Gastrocnemius medialis (tissue), 4 donors: ENCODE measurements at regions not wholly inside any gene's neighbourhood (a gene's known extent, or its start where the extent isn't known, plus 50 kb on each side); places are given as distances from the start of the nearest gene placed in this dataset.

Experiments used
- ATAC-seq, 2 donors: fragments of 150-250 bp; one replicate each; pipeline ENCODE4 v1.9.1; 2016
- DNase-seq, 2 donors: peaks; one replicate each; pipeline ENCODE4 v3.0.0-alpha.2; 2019
- H3K27ac ChIP-seq, 4 donors: fragments of 200-600 bp; sonication (generic); 1 replicate in 1 of 4; 2 replicates in 3 of 4; pipeline ENCODE4 v1.5.1; 2016 to 2018; ENCODE audit warnings: mild to moderate bottlenecking in 2 of 4, moderate library complexity in 1 of 4
- H3K27me3 ChIP-seq, 3 donors: fragments of 200-600 bp; sonication (generic) in 2 of 3; 1 replicate in 1 of 3; 2 replicates in 2 of 3; pipeline versions ENCODE4 v1.5.1 to v1.6.0; 2016 to 2019; ENCODE audit warnings: mild to moderate bottlenecking in 1 of 3, moderate library complexity in 1 of 3
- H3K36me3 ChIP-seq, 2 donors: fragments of 200-600 bp; sonication (generic) in 1 of 2; one replicate each; pipeline ENCODE4 v1.5.1; 2017 to 2018
- H3K4me1 ChIP-seq, 2 donors: fragments of 200-600 bp; sonication (generic) in 1 of 2; one replicate each; pipeline ENCODE4 v1.5.1; 2016 to 2017; ENCODE audit warnings: mild to moderate bottlenecking in 2 of 2
- H3K4me3 ChIP-seq, 4 donors: fragments of 200-600 bp; sonication (generic) in 3 of 4; 1 replicate in 1 of 4; 2 replicates in 3 of 4; pipeline ENCODE4 v1.5.1; 2016 to 2019; ENCODE audit warnings: mild to moderate bottlenecking in 2 of 4
- H3K9me3 ChIP-seq, 3 donors: fragments of 200-600 bp; sonication (generic) in 2 of 3; 1 replicate in 1 of 3; 2 replicates in 2 of 3; pipeline ENCODE4 v1.5.1; 2016 to 2019
- CTCF ChIP-seq, 5 experiments: fragments of 450-650 bp in 3 of 5; fragments of 200-600 bp in 2 of 5; sonication (generic) in 2 of 5; IDR thresholded peaks in 4 of 5; conservative IDR thresholded peaks in 1 of 5; 1 replicate in 4 of 5; 2 replicates in 1 of 5; pipeline ENCODE4 v1.5.1; 2016 to 2019; ENCODE audit warnings: antibody characterized with exemption in 5 of 5, mild to moderate bottlenecking in 3 of 5, moderate library complexity in 3 of 5
- POLR2A ChIP-seq, 2 donors: fragments of 450-650 bp; IDR thresholded peaks; one replicate each; pipeline ENCODE4 v1.6.1; 2017; ENCODE audit warnings: antibody characterized with exemption in 2 of 2, mild to moderate bottlenecking in 2 of 2, moderate library complexity in 2 of 2
- in situ Hi-C, 4 donors: fragments of 200-750 bp; cut with MboI; loops; one replicate each; pipeline versions ENCODE4 v1.15.0 to v1.8.0; 2017; ENCODE audit warnings: low sequenced_read_pairs in 4 of 4
- intact Hi-C: fragments of 100-400 bp; cut with DNase I; formaldehyde crosslinking; loops from one replicate; pipeline ENCODE4 v1.15.1; 2023; ENCODE audit warnings: low total_unique reads

- intact Hi-C loops (no loop called here), in situ Hi-C loops (no loop called here)
- no peaks in the 10 kb centered on the region for H3K4me1 ChIP-seq
- no peak for DNase-seq
- no peaks in the 10 kb centered on the region for H3K36me3 ChIP-seq
- no peak for ATAC-seq
- no peak overlapping the region for H3K4me3 ChIP-seq
- H3K9me3 ChIP-seq, result no peaks in the 10 kb centered on the region
- H3K27ac ChIP-seq, result no peak overlapping the region
- TF ChIP-seq CTCF (IDR thresholded peaks at IDR 0.05 in 4 of 5, conservative IDR thresholded peaks at IDR 0.05 in 1 of 5) (no peak), POLR2A (IDR thresholded peaks at IDR 0.05) (no peak)
- no peaks in the 10 kb centered on the region for H3K27me3 ChIP-seq
Observed at GRCh38 chrX:5802391-5802790, 426.3 kb downstream of the NLGN4X start.

GRCh38 chrX:5791721-5792120 is 436.9 kb downstream of the NLGN4X start:
- Histone ChIP-seq H3K27ac (no peak overlapping the region), H3K4me3 (no peak overlapping the region), H3K4me1 (no peaks in the 10 kb centered on the region), H3K9me3 (no peaks in the 10 kb centered on the region), H3K27me3 (no peaks in the 10 kb centered on the region), H3K36me3 (no peaks in the 10 kb centered on the region)
- no peak for TF ChIP-seq CTCF (IDR thresholded peaks at IDR 0.05 in 4 of 5, conservative IDR thresholded peaks at IDR 0.05 in 1 of 5)
- no peak for TF ChIP-seq POLR2A (IDR thresholded peaks at IDR 0.05)
- intact Hi-C loops, result no loop called here
- in situ Hi-C loops, result no loop called here
- DNase-seq, result no peak
- ATAC-seq, result no peak

GRCh38 chrX:5788910-5789309 is 439.8 kb downstream of the NLGN4X start:
- DNase-seq (no peak), ATAC-seq (no peak)
- H3K36me3 ChIP-seq, result no peaks in the 10 kb centered on the region
- no peak overlapping the region for H3K4me3 ChIP-seq
- H3K27ac ChIP-seq, result no peak overlapping the region
- in situ Hi-C loops, result no loop called here
- TF ChIP-seq POLR2A (IDR thresholded peaks at IDR 0.05), result no peak
- TF ChIP-seq CTCF (IDR thresholded peaks at IDR 0.05 in 4 of 5, conservative IDR thresholded peaks at IDR 0.05 in 1 of 5), result no peak
- H3K4me1 ChIP-seq, result no peaks in the 10 kb centered on the region
- intact Hi-C loops, result no loop called here
- H3K27me3 ChIP-seq, result no peaks in the 10 kb centered on the region
- H3K9me3 ChIP-seq, result no peaks in the 10 kb centered on the region

DNA sequence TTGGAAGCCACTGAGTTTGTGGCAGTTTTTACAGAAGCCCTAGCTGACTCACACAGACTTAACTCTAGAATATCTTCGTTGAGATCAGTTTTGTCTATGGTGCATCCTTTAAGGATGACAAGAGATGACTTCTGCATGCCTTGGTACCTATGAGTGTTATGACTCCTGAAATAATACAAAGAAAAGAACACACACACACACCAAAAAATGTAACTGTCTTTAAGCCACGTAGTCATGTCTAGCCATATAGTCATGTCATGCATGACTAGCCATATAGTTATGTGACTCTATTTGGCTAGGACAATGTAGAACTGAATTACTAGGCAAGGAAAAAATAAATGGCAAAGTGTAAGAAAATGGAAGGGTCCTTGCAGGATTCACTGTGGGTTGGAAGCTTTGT is 447.8 kb downstream of the NLGN4X start:
- Histone ChIP-seq H3K9me3 (no peaks in the 10 kb centered on the region), H3K4me1 (no peaks in the 10 kb centered on the region), H3K27ac (no peak overlapping the region), H3K4me3 (no peak overlapping the region), H3K36me3 (no peaks in the 10 kb centered on the region), H3K27me3 (no peaks in the 10 kb centered on the region)
- TF ChIP-seq CTCF (IDR thresholded peaks at IDR 0.05 in 4 of 5, conservative IDR thresholded peaks at IDR 0.05 in 1 of 5) (no peak), POLR2A (IDR thresholded peaks at IDR 0.05) (no peak)
- ATAC-seq, result no peak
- intact Hi-C loops (no loop called here), in situ Hi-C loops (no loop called here)
- DNase-seq, result no peak

- in situ Hi-C loops (no loop called here), intact Hi-C loops (no loop called here)
- no peaks in the 10 kb centered on the region for H3K9me3 ChIP-seq
- no peak overlapping the region for H3K27ac ChIP-seq
- H3K4me1 ChIP-seq, result no peaks in the 10 kb centered on the region
- no peaks in the 10 kb centered on the region for H3K27me3 ChIP-seq
- no peak for DNase-seq
- TF ChIP-seq POLR2A (IDR thresholded peaks at IDR 0.05) (no peak), CTCF (IDR thresholded peaks at IDR 0.05 in 4 of 5, conservative IDR thresholded peaks at IDR 0.05 in 1 of 5) (no peak)
- ATAC-seq, result no peak
- H3K36me3 ChIP-seq, result no peaks in the 10 kb centered on the region
- no peak overlapping the region for H3K4me3 ChIP-seq
Observed at GRCh38 chrX:5775846-5776430, 452.7 kb downstream of the NLGN4X start.
